ENCODE measurements at regions not wholly inside any gene's neighbourhood (a gene's known extent, or its start where the extent isn't known, plus 50 kb on each side); places are given as distances from the start of the nearest gene placed in this dataset.

- H3K4me1 ChIP-seq (ENCODE audit: insufficient read depth): peaks cover 4% of the 10 kb centered on the region
- TF ChIP-seq, protein P1, sequence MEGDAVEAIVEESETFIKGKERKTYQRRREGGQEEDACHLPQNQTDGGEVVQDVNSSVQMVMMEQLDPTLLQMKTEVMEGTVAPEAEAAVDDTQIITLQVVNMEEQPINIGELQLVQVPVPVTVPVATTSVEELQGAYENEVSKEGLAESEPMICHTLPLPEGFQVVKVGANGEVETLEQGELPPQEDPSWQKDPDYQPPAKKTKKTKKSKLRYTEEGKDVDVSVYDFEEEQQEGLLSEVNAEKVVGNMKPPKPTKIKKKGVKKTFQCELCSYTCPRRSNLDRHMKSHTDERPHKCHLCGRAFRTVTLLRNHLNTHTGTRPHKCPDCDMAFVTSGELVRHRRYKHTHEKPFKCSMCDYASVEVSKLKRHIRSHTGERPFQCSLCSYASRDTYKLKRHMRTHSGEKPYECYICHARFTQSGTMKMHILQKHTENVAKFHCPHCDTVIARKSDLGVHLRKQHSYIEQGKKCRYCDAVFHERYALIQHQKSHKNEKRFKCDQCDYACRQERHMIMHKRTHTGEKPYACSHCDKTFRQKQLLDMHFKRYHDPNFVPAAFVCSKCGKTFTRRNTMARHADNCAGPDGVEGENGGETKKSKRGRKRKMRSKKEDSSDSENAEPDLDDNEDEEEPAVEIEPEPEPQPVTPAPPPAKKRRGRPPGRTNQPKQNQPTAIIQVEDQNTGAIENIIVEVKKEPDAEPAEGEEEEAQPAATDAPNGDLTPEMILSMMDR (IDR thresholded peaks at IDR 0.05; ENCODE audit: poor library complexity): no peak
- TF ChIP-seq EZH2phosphoT487 (IDR thresholded peaks at IDR 0.05; ENCODE audit: low read depth, severe bottlenecking, unreplicated experiment): no peak
- TF ChIP-seq EZH2 (IDR thresholded peaks at IDR 0.05; ENCODE audit: borderline replicate concordance): no peak
Measured at GRCh38 chr10:129392855-129393254, 74.2 kb upstream of the MGMT start.

GRCh38 chr10:129393812-129394211 is 73.2 kb upstream of the MGMT start:
- H3K36me3 ChIP-seq (replicated peaks; ENCODE audit: insufficient read depth, low read depth): no peaks in the 10 kb centered on the region
- H3K27ac ChIP-seq: no peak overlapping the region
- TF ChIP-seq, protein P1 (IDR thresholded peaks at IDR 0.05; ENCODE audit: poor library complexity): no peak
- TF ChIP-seq EZH2phosphoT487 (IDR thresholded peaks at IDR 0.05; ENCODE audit: low read depth, severe bottlenecking, unreplicated experiment) (no peak), EZH2 (IDR thresholded peaks at IDR 0.05; ENCODE audit: borderline replicate concordance) (no peak)
- H3K4me2 ChIP-seq: no peak overlapping the region
- WGBS (ENCODE audit: low lambda C conversion rate, missing lambda C conversion rate): 91% methylated on average over 10 of the region's 10 CpGs
- no peak overlapping the region for H3K4me3 ChIP-seq
- DNase-seq (ENCODE audit: low spot score): no peak
- H3K9me2 ChIP-seq (replicated peaks; ENCODE audit: insufficient read depth): no peaks in the 10 kb centered on the region
- H3K9me3 ChIP-seq (ENCODE audit: low read depth): no peaks in the 10 kb centered on the region
- H3K79me2 ChIP-seq: no peaks in the 10 kb centered on the region
- peaks cover 8% of the 10 kb centered on the region for H3K4me1 ChIP-seq (ENCODE audit: insufficient read depth)
- H3K27me3 ChIP-seq: no peaks in the 10 kb centered on the region
- no peak overlapping the region for H2AFZ ChIP-seq
- no peaks in the 10 kb centered on the region for H4K20me1 ChIP-seq (ENCODE audit: insufficient read depth, poor library complexity, severe bottlenecking)

More at GRCh38 chr10:129392855-129393254, 74.2 kb upstream of the MGMT start:
- H3K36me3 ChIP-seq (replicated peaks; ENCODE audit: insufficient read depth, low read depth): no peaks in the 10 kb centered on the region
- no peaks in the 10 kb centered on the region for H3K9me2 ChIP-seq (replicated peaks; ENCODE audit: insufficient read depth)
- no peaks in the 10 kb centered on the region for H3K79me2 ChIP-seq
- no peak overlapping the region for H3K4me2 ChIP-seq
- H3K27me3 ChIP-seq: no peaks in the 10 kb centered on the region
- no peaks in the 10 kb centered on the region for H3K9me3 ChIP-seq (ENCODE audit: low read depth)
- DNase-seq (ENCODE audit: low spot score): no peak
- H4K20me1 ChIP-seq (ENCODE audit: insufficient read depth, poor library complexity, severe bottlenecking): no peaks in the 10 kb centered on the region
- WGBS (ENCODE audit: low lambda C conversion rate, missing lambda C conversion rate): 83% methylated on average over 10 of the region's 10 CpGs
- H3K4me3 ChIP-seq: no peak overlapping the region
- no peak overlapping the region for H3K27ac ChIP-seq
- H2AFZ ChIP-seq: no peak overlapping the region

GRCh38 chr10:129394518-129395328 is 72.3 kb upstream of the MGMT start:
- no peaks in the 10 kb centered on the region for H3K79me2 ChIP-seq
- no peak overlapping the region for H3K27ac ChIP-seq
- 85% methylated on average over 25 of the region's 25 CpGs for WGBS (ENCODE audit: low lambda C conversion rate, missing lambda C conversion rate)
- H3K9me3 ChIP-seq (ENCODE audit: low read depth): no peaks in the 10 kb centered on the region
- no peak overlapping the region for H2AFZ ChIP-seq
- no peak overlapping the region for H3K4me2 ChIP-seq
- H3K9me2 ChIP-seq (replicated peaks; ENCODE audit: insufficient read depth): no peaks in the 10 kb centered on the region
- H3K27me3 ChIP-seq: no peaks in the 10 kb centered on the region
- H3K4me3 ChIP-seq: no peak overlapping the region
- no peaks in the 10 kb centered on the region for H3K36me3 ChIP-seq (replicated peaks; ENCODE audit: insufficient read depth, low read depth)
- no peak for DNase-seq (ENCODE audit: low spot score)
- TF ChIP-seq, protein P1 (IDR thresholded peaks at IDR 0.05; ENCODE audit: poor library complexity): no peak
- no peak for TF ChIP-seq EZH2 (IDR thresholded peaks at IDR 0.05; ENCODE audit: borderline replicate concordance)
- TF ChIP-seq EZH2phosphoT487 (IDR thresholded peaks at IDR 0.05; ENCODE audit: low read depth, severe bottlenecking, unreplicated experiment): no peak
- H3K4me1 ChIP-seq (ENCODE audit: insufficient read depth): peaks cover 7% of the 10 kb centered on the region
- H4K20me1 ChIP-seq (ENCODE audit: insufficient read depth, poor library complexity, severe bottlenecking): no peaks in the 10 kb centered on the region
